ENCODE measurements at regions not wholly inside any gene's neighbourhood (a gene's known extent, or its start where the extent isn't known, plus 50 kb on each side); places are given as distances from the start of the nearest gene placed in this dataset.

DNA sequence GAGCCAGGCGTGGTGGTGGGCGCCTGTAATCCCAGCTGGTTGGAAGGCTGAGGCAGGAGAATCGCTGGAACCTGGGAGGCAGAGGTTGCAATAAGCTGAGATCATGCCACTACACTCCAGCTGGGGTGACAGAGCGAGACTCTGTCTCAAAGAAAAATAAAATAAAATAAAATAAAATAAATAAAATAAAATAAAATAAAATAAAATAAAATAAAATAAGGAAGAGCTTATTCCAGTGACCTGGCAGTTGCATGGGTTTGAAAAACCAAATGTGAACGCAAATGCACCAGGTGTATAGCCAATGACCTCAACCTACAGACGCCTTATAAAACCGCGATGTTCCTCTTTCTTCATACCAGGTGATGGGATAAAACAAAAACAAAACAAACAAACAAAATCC, 995.7 kb downstream of the TYW1 start:
- no peak for TF ChIP-seq CTCF (IDR thresholded peaks at IDR 0.05; ENCODE audit: low read length)
- TF ChIP-seq EZH2phosphoT487 (IDR thresholded peaks at IDR 0.05; ENCODE audit: low read length) = no peak
